ENCODE measurements at regions not wholly inside any gene's neighbourhood (a gene's known extent, or its start where the extent isn't known, plus 50 kb on each side); places are given as distances from the start of the nearest gene placed in this dataset.

DNA sequence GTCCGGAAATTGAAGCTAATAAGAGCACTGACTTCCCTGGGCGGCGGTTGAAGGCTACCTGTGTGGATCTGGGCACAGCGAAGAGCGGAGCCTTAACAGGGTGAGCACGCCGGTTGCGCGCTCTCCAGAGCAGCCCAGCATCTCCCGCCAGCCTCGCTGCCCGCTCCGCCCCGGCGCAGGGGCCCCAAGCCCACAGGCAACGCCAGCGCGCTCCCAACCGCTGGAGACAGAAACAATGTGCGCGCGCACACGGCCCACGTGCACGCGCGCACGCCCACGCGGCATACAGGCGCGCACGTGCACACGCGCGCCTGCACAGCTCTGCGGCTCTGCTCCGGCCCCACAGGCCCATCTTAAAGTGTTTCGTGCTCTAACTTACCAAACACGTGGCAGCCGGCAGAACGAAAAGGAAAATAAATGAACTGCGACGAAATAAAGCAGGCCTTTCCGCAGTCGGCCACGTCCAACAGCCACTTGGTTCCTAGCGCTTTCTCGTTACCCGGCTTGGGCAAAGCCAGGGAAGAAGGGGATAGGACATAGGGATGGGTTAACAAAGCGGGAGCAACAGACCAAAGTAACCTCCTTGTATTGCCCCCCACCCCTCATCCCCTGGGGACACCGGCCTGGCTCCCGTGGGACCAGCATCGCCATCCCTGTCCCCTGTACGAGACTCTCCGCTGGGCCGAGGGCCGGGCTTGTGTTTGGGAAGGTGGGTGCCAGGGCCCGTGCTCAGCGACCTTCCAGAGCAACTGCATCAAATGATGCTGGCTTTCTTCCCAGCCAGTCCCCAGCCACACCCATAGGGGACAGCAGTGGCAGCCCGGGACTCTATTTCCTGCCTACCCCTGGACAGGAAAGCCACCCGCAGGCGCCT lies 203.7 kb downstream of the ABHD5 start:
- H3K36me3 ChIP-seq, result no peaks in the 10 kb centered on the region
- no peaks in the 10 kb centered on the region for H3K9me3 ChIP-seq
- peaks cover 15% of the 10 kb centered on the region for H3K4me1 ChIP-seq
- intact Hi-C loops (cut with DNase I), result no loop called here
- peak overlapping the region; percentile 49 for H3K4me3 ChIP-seq
- TF ChIP-seq, protein P1, sequence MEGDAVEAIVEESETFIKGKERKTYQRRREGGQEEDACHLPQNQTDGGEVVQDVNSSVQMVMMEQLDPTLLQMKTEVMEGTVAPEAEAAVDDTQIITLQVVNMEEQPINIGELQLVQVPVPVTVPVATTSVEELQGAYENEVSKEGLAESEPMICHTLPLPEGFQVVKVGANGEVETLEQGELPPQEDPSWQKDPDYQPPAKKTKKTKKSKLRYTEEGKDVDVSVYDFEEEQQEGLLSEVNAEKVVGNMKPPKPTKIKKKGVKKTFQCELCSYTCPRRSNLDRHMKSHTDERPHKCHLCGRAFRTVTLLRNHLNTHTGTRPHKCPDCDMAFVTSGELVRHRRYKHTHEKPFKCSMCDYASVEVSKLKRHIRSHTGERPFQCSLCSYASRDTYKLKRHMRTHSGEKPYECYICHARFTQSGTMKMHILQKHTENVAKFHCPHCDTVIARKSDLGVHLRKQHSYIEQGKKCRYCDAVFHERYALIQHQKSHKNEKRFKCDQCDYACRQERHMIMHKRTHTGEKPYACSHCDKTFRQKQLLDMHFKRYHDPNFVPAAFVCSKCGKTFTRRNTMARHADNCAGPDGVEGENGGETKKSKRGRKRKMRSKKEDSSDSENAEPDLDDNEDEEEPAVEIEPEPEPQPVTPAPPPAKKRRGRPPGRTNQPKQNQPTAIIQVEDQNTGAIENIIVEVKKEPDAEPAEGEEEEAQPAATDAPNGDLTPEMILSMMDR (IDR thresholded peaks at IDR 0.05), result no peak
- peak; percentile 87 to 91 for ATAC-seq
- H3K27me3 ChIP-seq (ENCODE audit: low read depth), result peaks cover 17% of the 10 kb centered on the region
- no peak overlapping the region for H3K27ac ChIP-seq
- DNase-seq, result peak; percentile 64

DNA sequence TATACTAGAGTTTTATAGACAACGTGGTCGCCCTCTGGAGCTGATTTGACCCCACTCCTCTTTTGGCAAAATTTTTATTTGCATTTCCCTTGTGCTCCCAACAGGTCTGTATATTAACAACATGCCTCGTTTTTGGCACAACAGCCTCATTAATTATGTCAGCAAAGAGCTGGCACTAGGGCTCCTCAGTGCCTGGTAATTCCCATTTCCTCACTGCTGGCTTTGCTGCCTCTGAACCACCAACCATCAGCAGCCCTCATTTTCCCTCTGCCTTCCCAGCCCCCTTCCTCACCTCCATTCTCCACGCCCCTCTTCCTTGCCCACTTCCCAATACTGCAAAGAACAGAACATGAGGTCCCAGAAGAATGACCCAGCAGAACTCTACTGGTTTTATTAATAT lies 204.8 kb downstream of the ABHD5 start:
- DNase-seq, result no peak
- no peak for ATAC-seq
- peaks cover 17% of the 10 kb centered on the region for H3K27me3 ChIP-seq (ENCODE audit: low read depth)
- intact Hi-C loops (cut with DNase I), result no loop called here
- H3K36me3 ChIP-seq, result no peaks in the 10 kb centered on the region
- no peaks in the 10 kb centered on the region for H3K9me3 ChIP-seq
- H3K27ac ChIP-seq, result no peak overlapping the region
- TF ChIP-seq, protein P1 (IDR thresholded peaks at IDR 0.05), result no peak
- H3K4me3 ChIP-seq, result no peak overlapping the region
- peaks cover 15% of the 10 kb centered on the region for H3K4me1 ChIP-seq

DNA sequence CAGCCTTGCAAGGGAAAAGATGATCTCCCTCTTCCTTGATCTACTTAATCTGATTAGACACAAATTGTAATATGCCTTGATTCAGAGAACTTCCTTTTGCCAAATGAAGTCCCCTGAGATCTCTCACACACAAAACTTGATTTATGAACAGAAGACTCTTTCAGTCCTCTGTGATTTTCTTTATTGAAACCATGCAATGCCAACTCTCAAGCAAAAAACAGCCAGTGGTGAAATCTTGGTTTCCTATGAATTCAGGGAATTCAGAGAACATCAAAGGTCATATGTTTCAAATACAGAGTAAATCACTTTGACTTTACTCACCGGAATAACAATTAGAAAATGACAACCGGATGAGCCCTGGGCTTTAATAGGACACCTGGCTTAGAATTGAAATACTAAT lies 211.7 kb downstream of the ABHD5 start:
- Histone ChIP-seq H3K4me1 (no peaks in the 10 kb centered on the region), H3K27me3 (ENCODE audit: low read depth) (peaks cover 8% of the 10 kb centered on the region), H3K36me3 (no peaks in the 10 kb centered on the region), H3K9me3 (no peaks in the 10 kb centered on the region), H3K27ac (no peak overlapping the region), H3K4me3 (no peak overlapping the region)
- TF ChIP-seq, protein P1 (IDR thresholded peaks at IDR 0.05), result no peak
- ATAC-seq, result no peak
- DNase-seq, result no peak
- intact Hi-C loops (cut with DNase I), result no loop called here

DNA sequence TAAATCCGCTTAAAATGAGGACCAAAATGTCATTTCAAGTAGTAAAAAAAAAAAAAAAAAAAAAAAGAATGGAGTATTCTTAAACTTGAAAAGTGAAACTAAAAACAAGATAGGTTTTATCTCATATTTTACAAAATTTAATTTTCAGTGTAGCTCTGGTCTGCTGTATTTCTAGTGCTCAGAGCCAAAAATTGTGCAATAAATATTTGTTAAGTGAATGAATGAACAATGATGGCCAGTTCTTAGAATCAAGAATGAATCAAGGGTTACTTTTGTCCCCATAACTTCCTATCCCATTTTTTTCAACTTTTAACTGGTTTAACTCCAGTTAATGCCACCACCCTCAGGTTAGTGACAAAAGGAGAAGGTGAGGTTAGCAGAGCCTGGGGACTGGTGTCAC lies 214.4 kb downstream of the ABHD5 start:
- intact Hi-C loops (cut with DNase I), result no loop called here
- H3K9me3 ChIP-seq, result no peaks in the 10 kb centered on the region
- no peaks in the 10 kb centered on the region for H3K4me1 ChIP-seq
- no peak overlapping the region for H3K27ac ChIP-seq
- DNase-seq (no peak), ATAC-seq (no peak)
- no peaks in the 10 kb centered on the region for H3K36me3 ChIP-seq
- H3K4me3 ChIP-seq, result no peak overlapping the region
- TF ChIP-seq, protein P1 (IDR thresholded peaks at IDR 0.05), result no peak
- no peaks in the 10 kb centered on the region for H3K27me3 ChIP-seq (ENCODE audit: low read depth)

DNA sequence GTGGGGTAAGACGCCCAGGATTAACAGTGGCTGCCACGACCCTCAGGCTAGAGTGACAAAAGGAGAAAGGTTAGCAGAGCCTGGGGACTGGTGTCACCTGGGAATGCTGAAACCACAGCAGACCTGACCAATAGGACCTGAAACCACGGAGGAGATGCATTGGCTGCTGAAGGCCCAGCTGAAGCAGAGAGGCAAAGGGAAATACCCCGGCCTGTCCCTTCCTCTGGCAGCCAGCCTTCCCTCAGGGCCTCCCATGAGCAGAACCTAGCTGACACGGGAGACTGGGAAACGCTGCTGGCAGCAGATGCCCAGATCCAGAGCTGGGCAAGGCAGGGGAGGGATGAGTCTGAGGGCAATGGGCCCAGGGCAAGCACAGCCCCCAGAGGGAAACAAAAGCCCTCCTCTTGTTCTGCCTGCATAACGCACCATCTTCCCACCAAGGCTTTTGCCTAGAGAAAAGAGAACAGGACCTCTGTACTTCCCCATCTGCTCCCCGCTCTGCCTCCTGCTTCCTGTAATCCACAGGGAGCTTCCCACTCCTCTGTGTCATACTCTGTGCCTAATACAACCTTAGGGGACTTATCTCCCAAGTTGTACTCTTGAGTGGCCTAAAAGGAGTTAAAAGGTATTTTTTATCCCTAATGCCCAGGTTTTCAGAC lies 216.2 kb downstream of the ABHD5 start:
- H3K4me3 ChIP-seq, result no peak overlapping the region
- intact Hi-C loops (cut with DNase I), result no loop called here
- TF ChIP-seq, protein P1 (IDR thresholded peaks at IDR 0.05), result no peak
- no peaks in the 10 kb centered on the region for H3K9me3 ChIP-seq
- H3K36me3 ChIP-seq, result no peaks in the 10 kb centered on the region
- no peaks in the 10 kb centered on the region for H3K27me3 ChIP-seq (ENCODE audit: low read depth)
- no peak for DNase-seq
- no peak overlapping the region for H3K27ac ChIP-seq
- H3K4me1 ChIP-seq, result no peaks in the 10 kb centered on the region
- peak in 1 of 2 donors; percentile 48 for ATAC-seq

Measured in lower lobe of right lung (tissue), 2 donors.